Left kidney (tissue), 1 donor: ENCODE measurements at regions not wholly inside any gene's neighbourhood (a gene's known extent, or its start where the extent isn't known, plus 50 kb on each side); places are given as distances from the start of the nearest gene placed in this dataset.

Experiments
- DNase-seq: peaks from one replicate; pipeline ENCODE4 v3.0.0-alpha.2; 2013

DNA sequence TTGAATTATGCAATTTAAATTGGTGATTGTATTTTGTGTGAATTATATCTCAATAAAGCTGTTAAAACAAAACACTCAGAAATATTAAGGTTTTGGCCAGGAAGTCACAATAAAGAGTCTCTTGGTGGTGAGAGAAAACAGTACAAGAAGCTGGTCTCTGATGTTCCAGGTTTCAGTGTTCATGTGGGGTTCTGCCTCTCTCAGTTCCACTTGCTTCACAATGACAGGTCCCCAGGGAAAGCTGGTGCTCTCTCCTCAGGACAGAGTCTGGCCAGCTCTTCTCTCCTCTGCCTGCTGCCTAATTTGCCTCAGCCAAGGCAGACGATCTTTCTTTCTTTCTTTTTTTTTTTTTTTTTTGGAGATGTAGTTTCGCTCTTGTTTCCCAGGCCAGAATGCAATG lies 342.9 kb upstream of the PLXNA2 start:
- DNase-seq, result no peak

DNA sequence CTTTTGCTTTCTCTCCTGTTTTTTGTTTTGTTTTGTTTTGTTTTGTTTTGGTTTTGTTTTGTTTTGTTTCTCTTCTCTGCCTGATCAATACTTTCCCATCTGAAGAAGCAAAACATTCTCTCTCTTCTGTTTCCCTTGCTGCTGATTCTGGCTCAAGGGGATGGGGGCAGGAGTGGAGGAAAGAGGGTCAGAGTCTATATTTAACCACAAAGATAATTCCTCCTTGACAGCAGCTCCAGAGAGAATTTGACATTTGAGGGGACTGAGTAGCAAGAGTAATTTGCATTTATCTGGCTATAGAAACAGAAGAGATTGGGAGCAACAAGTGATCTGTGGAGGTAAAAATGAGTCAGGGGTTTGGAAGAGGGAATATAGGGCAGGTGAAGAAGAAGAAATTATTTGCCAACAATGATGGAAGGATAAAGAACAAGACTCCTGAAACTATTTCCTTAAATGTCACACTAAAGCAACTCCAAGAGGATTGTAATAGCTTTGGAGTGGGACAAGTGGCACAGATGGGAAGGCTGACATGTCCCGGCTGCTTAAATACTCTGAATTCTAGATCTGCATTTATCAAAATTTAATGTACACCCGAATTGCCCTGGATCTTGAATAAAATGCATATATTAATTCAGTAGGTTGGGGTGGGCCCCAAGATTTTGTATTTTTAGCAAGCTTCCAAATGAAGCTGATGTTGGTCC lies 349.3 kb upstream of the PLXNA2 start:
- DNase-seq, result no peak

GRCh38 chr1:208595236-208595635 lies 351.1 kb upstream of the PLXNA2 start:
- DNase-seq, result no peak

- DNase-seq, result no peak
Observed at GRCh38 chr1:208595745-208596144, 351.6 kb upstream of the PLXNA2 start.

DNA sequence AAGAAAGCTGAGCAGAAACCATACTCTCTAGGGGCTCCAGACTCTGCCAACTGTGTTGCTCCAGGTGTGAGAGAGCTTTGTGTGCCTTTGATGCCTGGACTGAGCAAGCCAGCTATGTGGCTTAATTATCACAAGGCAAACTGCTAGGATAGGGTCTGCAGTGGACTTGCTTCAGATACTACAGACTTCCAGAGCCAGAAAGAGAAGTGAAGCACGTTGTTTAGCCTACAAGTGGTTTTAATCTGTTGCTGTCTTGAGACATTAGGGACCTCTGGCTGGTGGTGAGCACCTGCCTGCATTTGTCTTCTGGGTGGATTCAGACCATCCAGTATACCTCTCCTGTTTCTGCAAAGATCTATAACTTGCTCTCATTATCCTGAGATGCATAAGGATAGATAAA lies 353.4 kb upstream of the PLXNA2 start:
- no peak for DNase-seq

DNA sequence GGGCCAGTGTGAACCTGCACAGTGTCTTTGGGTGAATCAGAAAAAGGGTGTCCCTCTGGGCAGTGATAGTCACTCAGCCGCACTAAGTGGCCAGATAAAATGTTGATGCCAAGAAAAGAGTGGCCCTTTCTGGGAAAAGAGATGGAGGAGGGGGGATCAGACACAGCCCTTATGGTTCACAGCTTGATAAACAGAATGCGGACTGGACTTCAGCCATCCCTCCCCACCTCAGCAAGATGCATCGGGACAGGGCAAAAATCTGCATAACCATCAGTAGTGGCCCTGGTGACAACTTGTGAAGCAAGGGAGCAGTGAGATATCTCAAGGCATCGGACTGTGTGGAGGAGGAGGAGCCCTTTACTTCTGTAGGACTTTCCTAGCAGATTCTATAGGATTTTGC lies 353.8 kb upstream of the PLXNA2 start:
- DNase-seq, result no peak

DNA sequence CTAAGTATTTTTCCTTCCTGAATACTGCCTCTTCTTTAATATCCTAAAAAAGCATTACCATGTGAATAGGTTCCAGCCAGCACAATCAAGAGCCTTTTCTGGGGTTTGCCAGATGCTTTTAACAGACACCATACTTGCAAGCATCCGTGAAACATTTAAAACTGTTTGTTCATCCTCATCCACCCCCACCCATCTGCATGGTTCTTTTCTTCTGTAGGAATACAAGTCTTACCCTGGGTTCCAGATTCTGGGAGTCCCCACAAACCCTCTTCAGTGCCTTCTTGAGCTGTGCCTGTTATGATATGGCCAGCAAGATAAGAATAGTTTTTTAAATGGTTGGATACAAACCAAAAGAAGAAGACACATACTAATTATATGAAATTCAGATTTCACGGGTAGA lies 354.9 kb upstream of the PLXNA2 start:
- DNase-seq, result no peak

GRCh38 chr1:208600456-208601190 lies 356.4 kb upstream of the PLXNA2 start:
- DNase-seq, result no peak

DNA sequence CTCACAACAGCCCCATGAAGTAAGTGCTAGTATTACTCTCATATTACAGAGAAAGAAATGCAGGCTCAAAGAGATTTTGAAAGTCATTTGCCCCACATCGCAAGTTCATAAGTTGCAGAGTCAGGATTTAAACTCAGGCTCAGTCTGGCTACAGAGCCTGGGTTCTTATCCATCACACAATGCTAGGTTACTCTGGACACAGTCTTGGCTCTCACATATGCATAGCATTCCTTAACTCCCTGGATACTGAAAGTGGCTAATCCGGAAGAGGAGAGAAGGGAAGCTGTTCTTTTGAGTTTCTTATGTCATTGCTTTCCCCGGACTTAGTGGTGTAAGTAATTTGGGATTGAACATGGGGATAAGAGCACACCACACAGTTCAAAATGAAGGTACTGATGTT lies 357.4 kb upstream of the PLXNA2 start:
- DNase-seq, result no peak

- DNase-seq, result no peak
Observed at GRCh38 chr1:208603721-208604120, 359.5 kb upstream of the PLXNA2 start.

DNA sequence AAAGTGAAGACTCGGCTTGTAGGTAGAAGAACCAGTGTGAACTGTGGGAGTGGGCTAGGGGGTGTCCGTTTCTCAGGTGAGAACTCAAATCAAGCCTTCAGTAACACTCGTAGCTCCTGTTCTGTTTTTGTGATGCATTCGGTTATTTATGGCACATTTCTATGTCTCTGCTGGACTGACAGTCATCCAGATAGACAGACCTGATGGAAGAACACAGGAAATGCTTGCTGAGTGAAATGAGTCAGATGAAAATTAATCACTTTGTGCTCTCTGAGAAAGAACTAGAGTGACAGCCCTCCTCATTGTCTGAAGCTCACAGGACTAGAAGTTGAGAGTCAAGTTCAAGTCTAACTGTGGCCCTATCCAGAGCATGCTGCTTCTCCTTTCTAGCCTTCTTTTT lies 360.1 kb upstream of the PLXNA2 start:
- no peak for DNase-seq

- DNase-seq, result no peak
Observed at GRCh38 chr1:208606959-208607358, 362.8 kb upstream of the PLXNA2 start.

- no peak for DNase-seq
Observed at GRCh38 chr1:208607616-208608015, 363.4 kb upstream of the PLXNA2 start.

DNA sequence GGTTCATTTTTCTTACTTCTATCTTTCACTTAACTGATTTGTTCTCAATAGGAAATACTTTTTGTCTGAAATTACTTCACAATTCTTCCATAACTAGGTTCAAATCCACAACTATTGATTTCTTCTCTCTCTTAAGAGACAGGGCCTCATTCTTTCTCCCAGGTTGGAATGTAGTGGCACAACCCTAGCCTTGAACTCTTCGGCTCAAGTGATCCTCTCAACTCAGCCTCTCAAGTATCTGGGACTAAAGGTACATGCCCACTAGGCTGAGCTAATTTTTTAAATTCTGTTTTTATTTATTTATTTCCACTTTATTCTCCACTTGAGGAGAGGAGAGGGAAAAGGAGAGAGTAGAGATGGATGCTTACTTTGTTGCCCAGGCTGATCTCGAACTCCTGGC lies 370.4 kb upstream of the PLXNA2 start:
- no peak for DNase-seq

DNA sequence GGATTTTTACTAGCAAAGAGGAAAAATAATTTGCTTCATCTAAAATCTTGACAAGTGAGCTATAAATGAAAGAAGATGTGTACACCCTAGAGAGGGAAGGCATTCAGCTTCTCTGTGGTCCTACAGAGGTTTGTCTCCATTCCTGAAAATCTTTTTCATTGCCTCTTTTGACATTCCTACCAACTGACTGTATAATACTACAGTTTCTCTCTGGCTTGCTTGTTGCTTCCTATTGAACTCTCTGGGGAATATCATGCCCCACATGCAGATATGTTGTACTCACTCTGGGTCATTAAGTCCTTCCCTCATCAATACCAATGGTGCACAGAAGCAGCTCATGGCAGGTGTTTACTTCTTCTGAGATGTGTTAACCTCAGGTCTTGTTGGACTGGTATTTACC lies 371.2 kb upstream of the PLXNA2 start:
- DNase-seq, result no peak

DNA sequence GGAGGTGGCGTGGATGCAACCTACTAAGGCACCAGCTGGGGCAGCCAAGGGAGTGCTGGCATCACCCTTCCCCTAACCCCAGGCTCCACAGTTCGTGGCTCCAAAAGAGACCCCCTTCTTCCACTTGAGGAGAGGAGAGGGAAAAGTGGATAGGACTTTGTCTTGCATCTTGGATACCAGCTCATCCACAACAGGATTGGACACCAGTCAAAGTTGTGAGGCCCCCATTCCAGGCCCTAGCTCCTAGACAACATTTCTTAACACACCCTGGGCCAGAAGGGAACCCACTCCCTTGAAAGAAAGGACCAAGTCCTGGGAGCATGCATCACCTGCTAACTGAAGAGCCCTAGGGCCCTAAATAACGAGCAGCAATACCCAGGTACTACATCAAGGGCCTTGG lies 372.6 kb upstream of the PLXNA2 start:
- no peak for DNase-seq

DNA sequence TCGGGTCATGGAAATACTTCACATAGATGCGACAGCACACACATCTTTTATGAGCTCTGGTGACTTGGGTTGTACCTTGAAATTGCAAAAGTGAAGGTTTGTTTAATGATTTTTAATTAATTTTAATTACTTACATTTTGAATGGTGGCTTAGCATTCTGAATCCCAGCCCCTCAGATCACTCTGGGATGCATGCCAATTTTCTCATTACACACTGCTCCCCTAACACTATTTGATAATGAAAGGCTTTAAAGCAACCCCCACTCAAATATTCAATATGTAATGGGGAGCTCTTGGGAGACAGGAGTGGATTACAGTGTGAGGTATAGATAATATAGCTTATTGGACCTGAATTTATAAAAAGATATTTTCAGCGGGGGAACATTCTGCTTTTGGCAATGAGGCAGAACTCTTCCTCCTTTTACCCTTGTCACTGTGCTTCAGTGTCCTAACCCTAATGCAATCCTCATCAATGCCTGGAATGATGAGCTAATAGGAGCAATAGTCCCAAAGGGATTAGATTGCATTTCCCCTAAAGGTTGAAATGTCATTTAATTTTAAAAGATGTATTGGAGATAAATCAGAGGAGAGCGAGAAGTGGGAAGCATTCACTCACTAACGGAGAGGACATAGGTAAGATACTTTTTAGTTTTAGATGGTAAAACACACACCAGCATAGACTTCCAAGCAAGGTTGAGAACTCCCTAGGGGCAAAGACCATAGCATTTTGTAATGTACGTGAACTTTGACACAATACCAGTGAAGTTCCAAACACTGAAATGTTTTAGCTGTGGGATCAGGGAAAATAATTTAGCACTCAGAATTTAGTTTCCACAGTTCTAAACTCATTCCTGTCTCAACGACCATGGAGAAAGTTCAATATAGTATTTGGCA lies 384.1 kb upstream of the PLXNA2 start:
- no peak for DNase-seq

- no peak for DNase-seq
Observed at GRCh38 chr1:208631092-208631491, 386.9 kb upstream of the PLXNA2 start.

GRCh38 chr1:208631506-208631905 lies 387.3 kb upstream of the PLXNA2 start:
- DNase-seq, result no peak

- DNase-seq, result no peak
Observed at GRCh38 chr1:208634346-208635140, 390.4 kb upstream of the PLXNA2 start.

DNA sequence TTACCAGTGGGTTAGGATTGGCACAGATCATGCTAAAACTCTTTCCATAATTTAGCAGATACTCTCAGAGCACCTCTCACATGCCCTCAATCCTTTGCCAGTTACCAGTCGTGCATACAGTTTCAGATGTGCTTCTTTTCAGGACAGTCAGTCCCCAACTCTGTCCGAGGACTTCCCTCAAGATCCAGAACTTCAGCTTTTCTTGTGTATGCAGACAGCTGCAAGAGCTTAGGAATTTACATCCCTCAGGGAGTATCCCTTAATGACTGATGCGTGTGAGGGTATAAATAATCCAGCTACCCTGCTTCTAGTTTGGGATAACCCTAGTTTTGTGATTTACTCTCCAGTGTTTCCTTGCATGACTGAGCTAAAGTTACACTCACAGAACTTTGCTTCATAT lies 393.0 kb upstream of the PLXNA2 start:
- DNase-seq, result no peak

DNA sequence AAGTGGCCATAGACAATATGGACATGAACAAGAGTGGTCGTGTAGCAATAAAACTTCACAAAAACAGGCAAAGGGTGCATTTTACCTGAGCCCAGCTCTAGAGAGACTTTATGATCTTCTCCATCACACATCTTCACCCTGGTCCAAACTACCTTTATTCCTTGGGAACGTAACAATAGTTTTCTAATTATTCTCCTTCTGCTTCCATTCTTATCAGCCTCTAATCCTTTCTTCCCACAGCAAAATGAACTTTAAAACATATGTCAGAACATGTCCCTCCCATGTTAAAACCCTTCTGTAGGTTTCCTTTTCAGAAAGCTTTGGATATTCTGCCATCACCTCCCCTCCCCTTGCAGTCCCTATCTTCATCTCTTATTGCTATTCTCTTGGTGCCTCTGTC lies 395.2 kb upstream of the PLXNA2 start:
- no peak for DNase-seq
